Mucosa of stomach (tissue), 1 donor: ENCODE measurements at regions not wholly inside any gene's neighbourhood (a gene's known extent, or its start where the extent isn't known, plus 50 kb on each side); places are given as distances from the start of the nearest gene placed in this dataset.

Experiments
- H3K27me3 ChIP-seq: one replicate; pipeline ENCODE4 v1.7.0; 2013; ENCODE audit warnings: mild to moderate bottlenecking, low read length; ENCODE audit not compliant: control insufficient read depth, insufficient read depth
- H3K36me3 ChIP-seq: one replicate; pipeline ENCODE4 v1.7.0; 2013; ENCODE audit warnings: low read length; ENCODE audit not compliant: control insufficient read depth, insufficient read depth
- H3K4me1 ChIP-seq: one replicate; pipeline ENCODE4 v1.7.0; 2013; ENCODE audit warnings: mild to moderate bottlenecking, low read length; ENCODE audit not compliant: control insufficient read depth, insufficient read depth
- H3K4me3 ChIP-seq: one replicate; pipeline ENCODE4 v1.7.0; 2013; ENCODE audit warnings: low read length
- H3K9ac ChIP-seq: one replicate; pipeline ENCODE4 v1.7.0; 2013; ENCODE audit warnings: mild to moderate bottlenecking, low read length, moderate library complexity
- H3K9me3 ChIP-seq: one replicate; pipeline ENCODE4 v1.7.0; 2013; ENCODE audit warnings: mild to moderate bottlenecking, low read length, moderate library complexity; ENCODE audit not compliant: control insufficient read depth
- donor health status: Pancreatic carcinoma.

GRCh38 chr2:2683606-2684224 lies 352.6 kb upstream of the MYT1L start:
- Histone ChIP-seq H3K27me3 (no peaks in the 10 kb centered on the region), H3K9me3 (no peaks in the 10 kb centered on the region), H3K4me3 (no peak overlapping the region), H3K36me3 (no peaks in the 10 kb centered on the region), H3K4me1 (no peaks in the 10 kb centered on the region), H3K9ac (no peak overlapping the region)

- no peaks in the 10 kb centered on the region for H3K36me3 ChIP-seq
- no peak overlapping the region for H3K9ac ChIP-seq
- no peaks in the 10 kb centered on the region for H3K9me3 ChIP-seq
- no peaks in the 10 kb centered on the region for H3K27me3 ChIP-seq
- H3K4me3 ChIP-seq, result no peak overlapping the region
- no peaks in the 10 kb centered on the region for H3K4me1 ChIP-seq
Observed at GRCh38 chr2:2682700-2683342, 351.7 kb upstream of the MYT1L start.

- H3K9ac ChIP-seq, result no peak overlapping the region
- no peaks in the 10 kb centered on the region for H3K36me3 ChIP-seq
- H3K4me3 ChIP-seq, result no peak overlapping the region
- H3K9me3 ChIP-seq, result no peaks in the 10 kb centered on the region
- H3K4me1 ChIP-seq, result no peaks in the 10 kb centered on the region
- no peaks in the 10 kb centered on the region for H3K27me3 ChIP-seq
Observed at GRCh38 chr2:2681711-2682251, 350.7 kb upstream of the MYT1L start.

- H3K4me1 ChIP-seq, result no peaks in the 10 kb centered on the region
- H3K9me3 ChIP-seq, result no peaks in the 10 kb centered on the region
- H3K36me3 ChIP-seq, result no peaks in the 10 kb centered on the region
- H3K27me3 ChIP-seq, result no peaks in the 10 kb centered on the region
- no peak overlapping the region for H3K9ac ChIP-seq
- no peak overlapping the region for H3K4me3 ChIP-seq
Observed at GRCh38 chr2:2681085-2681484, 350.0 kb upstream of the MYT1L start.

GRCh38 chr2:2674831-2675230 lies 343.8 kb upstream of the MYT1L start:
- Histone ChIP-seq H3K4me3 (no peak overlapping the region), H3K36me3 (no peaks in the 10 kb centered on the region), H3K4me1 (no peaks in the 10 kb centered on the region), H3K27me3 (no peaks in the 10 kb centered on the region), H3K9me3 (no peaks in the 10 kb centered on the region), H3K9ac (no peak overlapping the region)

GRCh38 chr2:2673406-2673805 lies 342.3 kb upstream of the MYT1L start:
- H3K36me3 ChIP-seq, result no peaks in the 10 kb centered on the region
- H3K9ac ChIP-seq, result no peak overlapping the region
- no peaks in the 10 kb centered on the region for H3K4me1 ChIP-seq
- H3K27me3 ChIP-seq, result no peaks in the 10 kb centered on the region
- no peak overlapping the region for H3K4me3 ChIP-seq
- H3K9me3 ChIP-seq, result no peaks in the 10 kb centered on the region

GRCh38 chr2:2672249-2672648 lies 341.2 kb upstream of the MYT1L start:
- H3K9ac ChIP-seq, result no peak overlapping the region
- no peaks in the 10 kb centered on the region for H3K27me3 ChIP-seq
- H3K4me3 ChIP-seq, result no peak overlapping the region
- H3K9me3 ChIP-seq, result no peaks in the 10 kb centered on the region
- H3K4me1 ChIP-seq, result no peaks in the 10 kb centered on the region
- H3K36me3 ChIP-seq, result no peaks in the 10 kb centered on the region

GRCh38 chr2:2671826-2672225 lies 340.8 kb upstream of the MYT1L start:
- Histone ChIP-seq H3K4me3 (no peak overlapping the region), H3K9me3 (no peaks in the 10 kb centered on the region), H3K36me3 (no peaks in the 10 kb centered on the region), H3K27me3 (no peaks in the 10 kb centered on the region), H3K9ac (no peak overlapping the region), H3K4me1 (no peaks in the 10 kb centered on the region)

- H3K4me1 ChIP-seq, result no peaks in the 10 kb centered on the region
- no peaks in the 10 kb centered on the region for H3K36me3 ChIP-seq
- no peaks in the 10 kb centered on the region for H3K27me3 ChIP-seq
- no peak overlapping the region for H3K4me3 ChIP-seq
- H3K9ac ChIP-seq, result no peak overlapping the region
- no peaks in the 10 kb centered on the region for H3K9me3 ChIP-seq
Observed at GRCh38 chr2:2669316-2669715, 338.2 kb upstream of the MYT1L start.

- Histone ChIP-seq H3K4me1 (no peaks in the 10 kb centered on the region), H3K27me3 (no peaks in the 10 kb centered on the region), H3K4me3 (no peak overlapping the region), H3K9ac (no peak overlapping the region), H3K9me3 (no peaks in the 10 kb centered on the region), H3K36me3 (no peaks in the 10 kb centered on the region)
Observed at GRCh38 chr2:2668681-2669265, 337.7 kb upstream of the MYT1L start.

- Histone ChIP-seq H3K27me3 (no peaks in the 10 kb centered on the region), H3K9ac (no peak overlapping the region), H3K36me3 (no peaks in the 10 kb centered on the region), H3K4me3 (no peak overlapping the region), H3K4me1 (no peaks in the 10 kb centered on the region), H3K9me3 (no peaks in the 10 kb centered on the region)
Observed at GRCh38 chr2:2667690-2668089, 336.6 kb upstream of the MYT1L start.

- H3K4me1 ChIP-seq, result no peaks in the 10 kb centered on the region
- no peaks in the 10 kb centered on the region for H3K27me3 ChIP-seq
- no peaks in the 10 kb centered on the region for H3K36me3 ChIP-seq
- no peak overlapping the region for H3K9ac ChIP-seq
- no peak overlapping the region for H3K4me3 ChIP-seq
- H3K9me3 ChIP-seq, result no peaks in the 10 kb centered on the region
Observed at GRCh38 chr2:2665834-2666133, 334.7 kb upstream of the MYT1L start.
